ENCODE measurements at regions not wholly inside any gene's neighbourhood (a gene's known extent, or its start where the extent isn't known, plus 50 kb on each side); places are given as distances from the start of the nearest gene placed in this dataset.

GRCh38 chr3:74107451-74107850 is 482.7 kb upstream of the PDZRN3 start:
- no peak overlapping the region for H3K4me3 ChIP-seq
- no peaks in the 10 kb centered on the region for H3K4me1 ChIP-seq
- intact Hi-C loops (cut with micrococcal nuclease) = loop anchor here (10.0 kb wide), 1 partner anchor 123 kb away; no protein-coding TSS in a partner anchor
- no peaks in the 10 kb centered on the region for H3K36me3 ChIP-seq
- H3K9me3 ChIP-seq (replicated peaks) = no peaks in the 10 kb centered on the region
- H3K27me3 ChIP-seq (ENCODE audit: low read depth) = no peaks in the 10 kb centered on the region
- H3K27ac ChIP-seq (replicated peaks) = no peak overlapping the region
- no peak for TF ChIP-seq CTCF (IDR thresholded peaks at IDR 0.05; ENCODE audit: borderline replicate concordance)
- no peak for DNase-seq

- intact Hi-C loops (cut with micrococcal nuclease) = loop anchor here (10.0 kb wide), 1 partner anchor 122 kb away; no protein-coding TSS in a partner anchor
- Histone ChIP-seq H3K27me3 (ENCODE audit: low read depth) (no peaks in the 10 kb centered on the region), H3K27ac (replicated peaks) (no peak overlapping the region), H3K36me3 (no peaks in the 10 kb centered on the region), H3K4me1 (no peaks in the 10 kb centered on the region), H3K9me3 (replicated peaks) (no peaks in the 10 kb centered on the region), H3K4me3 (no peak overlapping the region)
- DNase-seq = no peak
- no peak for TF ChIP-seq CTCF (IDR thresholded peaks at IDR 0.05; ENCODE audit: borderline replicate concordance)
Observed at GRCh38 chr3:74106925-74107324, 482.2 kb upstream of the PDZRN3 start.

- no peak for TF ChIP-seq CTCF (IDR thresholded peaks at IDR 0.05; ENCODE audit: borderline replicate concordance)
Observed at GRCh38 chr3:74091204-74091603, 466.5 kb upstream of the PDZRN3 start.

GRCh38 chr3:74089814-74090213 is 465.1 kb upstream of the PDZRN3 start:
- Histone ChIP-seq H3K36me3 (no peaks in the 10 kb centered on the region), H3K4me3 (no peak overlapping the region), H3K4me1 (no peaks in the 10 kb centered on the region), H3K27ac (replicated peaks) (no peak overlapping the region), H3K9me3 (replicated peaks) (no peaks in the 10 kb centered on the region), H3K27me3 (ENCODE audit: low read depth) (peaks cover 16% of the 10 kb centered on the region)
- DNase-seq = no peak
- intact Hi-C loops (cut with micrococcal nuclease) = no loop called here
- no peak for TF ChIP-seq CTCF (IDR thresholded peaks at IDR 0.05; ENCODE audit: borderline replicate concordance)

More at GRCh38 chr3:74091204-74091603, 466.5 kb upstream of the PDZRN3 start:
- Histone ChIP-seq H3K27ac (replicated peaks) (no peak overlapping the region), H3K4me3 (no peak overlapping the region), H3K4me1 (no peaks in the 10 kb centered on the region), H3K9me3 (replicated peaks) (no peaks in the 10 kb centered on the region), H3K36me3 (no peaks in the 10 kb centered on the region), H3K27me3 (ENCODE audit: low read depth) (peaks cover 16% of the 10 kb centered on the region)
- intact Hi-C loops (cut with micrococcal nuclease) = no loop called here
- DNase-seq = no peak

GRCh38 chr3:74080056-74080461 is 455.3 kb upstream of the PDZRN3 start:
- no peak for DNase-seq
- Histone ChIP-seq H3K27me3 (ENCODE audit: low read depth) (no peaks in the 10 kb centered on the region), H3K4me1 (no peaks in the 10 kb centered on the region), H3K36me3 (no peaks in the 10 kb centered on the region), H3K4me3 (no peak overlapping the region), H3K9me3 (replicated peaks) (no peaks in the 10 kb centered on the region), H3K27ac (replicated peaks) (no peak overlapping the region)
- TF ChIP-seq CTCF (IDR thresholded peaks at IDR 0.05; ENCODE audit: borderline replicate concordance) = no peak
- intact Hi-C loops (cut with micrococcal nuclease) = no loop called here

- intact Hi-C loops (cut with micrococcal nuclease) = no loop called here
Observed at GRCh38 chr3:74075241-74075640, 450.5 kb upstream of the PDZRN3 start.

More at GRCh38 chr3:74075241-74075640, 450.5 kb upstream of the PDZRN3 start:
- H3K4me1 ChIP-seq = no peaks in the 10 kb centered on the region
- no peak overlapping the region for H3K27ac ChIP-seq (replicated peaks)
- no peak overlapping the region for H3K4me3 ChIP-seq
- H3K9me3 ChIP-seq (replicated peaks) = no peaks in the 10 kb centered on the region
- H3K27me3 ChIP-seq (ENCODE audit: low read depth) = no peaks in the 10 kb centered on the region
- no peaks in the 10 kb centered on the region for H3K36me3 ChIP-seq
- TF ChIP-seq CTCF (IDR thresholded peaks at IDR 0.05; ENCODE audit: borderline replicate concordance) = no peak
- DNase-seq = no peak

All from left ventricle myocardium inferior (tissue), 1 donor.